GM12875 (cell line): ENCODE measurements at regions not wholly inside any gene's neighbourhood (a gene's known extent, or its start where the extent isn't known, plus 50 kb on each side); places are given as distances from the start of the nearest gene placed in this dataset.

Experiments
- H3K4me3 ChIP-seq: one replicate; pipeline ENCODE4 v1.5.1; 2011; ENCODE audit warnings: low read depth, low read length, control low read depth
- TF ChIP-seq, protein P1 (sequence below): IDR thresholded peaks from 2 replicates; pipeline ENCODE4 v1.5.1; 2011; ENCODE audit warnings: low read depth, mild to moderate bottlenecking, control low read depth, inconsistent platforms, low read length, moderate library complexity, borderline replicate concordance; ENCODE audit not compliant: insufficient read depth

DNA sequence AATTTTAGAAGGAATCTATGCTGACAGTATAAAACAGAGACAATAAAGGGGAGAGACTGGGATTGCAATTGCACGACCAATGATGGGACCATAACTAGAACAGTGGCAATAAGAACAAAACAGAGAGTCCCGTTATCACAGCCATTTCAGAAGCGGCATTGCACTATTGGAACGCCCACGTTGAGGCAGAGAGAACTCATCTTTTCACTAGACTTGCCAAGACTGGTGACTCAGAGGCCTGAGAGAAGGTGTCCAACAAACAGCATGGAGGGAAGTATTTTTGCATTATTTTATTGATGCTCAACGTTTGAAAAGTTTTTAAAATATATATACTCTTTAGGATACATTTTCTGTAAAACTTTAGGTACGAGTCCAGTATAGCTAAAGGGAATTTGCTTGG, 737.7 kb downstream of the TLE1 start:
- TF ChIP-seq, protein P1, sequence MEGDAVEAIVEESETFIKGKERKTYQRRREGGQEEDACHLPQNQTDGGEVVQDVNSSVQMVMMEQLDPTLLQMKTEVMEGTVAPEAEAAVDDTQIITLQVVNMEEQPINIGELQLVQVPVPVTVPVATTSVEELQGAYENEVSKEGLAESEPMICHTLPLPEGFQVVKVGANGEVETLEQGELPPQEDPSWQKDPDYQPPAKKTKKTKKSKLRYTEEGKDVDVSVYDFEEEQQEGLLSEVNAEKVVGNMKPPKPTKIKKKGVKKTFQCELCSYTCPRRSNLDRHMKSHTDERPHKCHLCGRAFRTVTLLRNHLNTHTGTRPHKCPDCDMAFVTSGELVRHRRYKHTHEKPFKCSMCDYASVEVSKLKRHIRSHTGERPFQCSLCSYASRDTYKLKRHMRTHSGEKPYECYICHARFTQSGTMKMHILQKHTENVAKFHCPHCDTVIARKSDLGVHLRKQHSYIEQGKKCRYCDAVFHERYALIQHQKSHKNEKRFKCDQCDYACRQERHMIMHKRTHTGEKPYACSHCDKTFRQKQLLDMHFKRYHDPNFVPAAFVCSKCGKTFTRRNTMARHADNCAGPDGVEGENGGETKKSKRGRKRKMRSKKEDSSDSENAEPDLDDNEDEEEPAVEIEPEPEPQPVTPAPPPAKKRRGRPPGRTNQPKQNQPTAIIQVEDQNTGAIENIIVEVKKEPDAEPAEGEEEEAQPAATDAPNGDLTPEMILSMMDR, result no peak
- H3K4me3 ChIP-seq, result no peak overlapping the region

DNA sequence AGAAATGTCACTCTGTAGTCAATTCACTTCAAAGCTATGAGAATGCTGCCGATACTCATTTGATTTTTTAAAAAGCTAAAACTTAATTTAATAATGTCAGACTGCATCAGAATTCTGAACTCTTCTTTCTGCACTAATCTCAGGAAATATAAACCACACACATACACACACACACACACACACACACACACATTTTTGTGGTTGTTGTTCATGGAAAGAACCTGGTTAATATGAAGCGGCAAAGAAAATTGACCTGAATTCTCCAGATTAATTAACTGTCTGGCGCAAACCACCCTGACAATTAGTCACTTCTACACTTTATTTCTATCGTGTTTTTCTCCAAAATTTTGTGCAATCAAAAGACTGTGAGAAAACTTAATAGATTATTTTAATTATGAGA, 740.5 kb downstream of the TLE1 start:
- TF ChIP-seq, protein P1, result no peak
- no peak overlapping the region for H3K4me3 ChIP-seq

DNA sequence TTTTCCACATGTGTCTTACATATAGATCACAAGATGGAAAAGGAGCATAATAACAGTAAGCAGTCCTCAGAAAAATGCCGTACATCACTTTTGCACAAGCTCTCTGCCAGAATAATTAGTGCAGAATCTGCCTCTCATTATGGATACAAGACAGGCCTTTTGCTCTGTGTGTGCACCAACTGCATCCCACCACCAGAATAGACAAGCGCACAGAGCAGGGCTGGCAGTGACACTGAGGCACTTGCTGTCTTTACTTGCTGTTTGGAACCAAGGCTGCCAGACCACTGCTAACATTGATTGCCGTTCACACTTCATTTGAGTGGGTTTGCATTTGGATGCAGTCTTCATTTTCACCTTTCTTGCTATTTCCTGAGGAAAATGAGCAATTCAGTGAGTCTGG, 741.3 kb downstream of the TLE1 start:
- TF ChIP-seq, protein P1, result no peak
- no peak overlapping the region for H3K4me3 ChIP-seq

DNA sequence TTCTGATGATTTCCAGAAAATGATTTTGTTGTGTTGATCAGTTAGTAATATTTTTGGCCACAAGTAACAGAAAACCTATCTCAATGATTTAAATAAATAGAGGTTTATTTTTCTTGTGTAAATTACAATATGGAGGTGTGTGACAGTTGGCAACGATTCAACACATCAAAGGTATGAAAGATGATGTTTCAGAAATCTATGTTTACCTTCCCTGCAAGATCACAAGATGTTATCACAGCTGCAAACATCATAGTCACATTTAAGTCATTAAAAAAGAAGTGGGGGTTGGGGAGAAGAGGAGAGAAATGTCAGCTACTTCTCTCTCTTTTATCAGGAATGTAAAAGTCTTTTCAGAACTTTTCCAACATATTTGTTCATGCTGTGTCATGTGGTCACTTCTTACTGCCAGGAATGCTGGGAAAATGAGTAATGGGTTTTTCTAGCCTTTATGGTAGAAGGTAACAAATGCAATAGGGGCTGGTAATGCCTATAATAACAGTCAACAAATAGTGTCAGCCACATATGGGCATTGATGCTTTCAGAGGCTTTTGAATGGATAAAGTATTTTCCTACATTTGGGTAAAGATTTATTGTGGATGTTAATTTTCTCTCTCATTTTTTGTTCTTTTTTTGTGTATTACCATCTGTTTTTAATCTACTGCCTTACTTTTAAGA, 742.7 kb downstream of the TLE1 start:
- no peak overlapping the region for H3K4me3 ChIP-seq
- TF ChIP-seq, protein P1, result no peak

DNA sequence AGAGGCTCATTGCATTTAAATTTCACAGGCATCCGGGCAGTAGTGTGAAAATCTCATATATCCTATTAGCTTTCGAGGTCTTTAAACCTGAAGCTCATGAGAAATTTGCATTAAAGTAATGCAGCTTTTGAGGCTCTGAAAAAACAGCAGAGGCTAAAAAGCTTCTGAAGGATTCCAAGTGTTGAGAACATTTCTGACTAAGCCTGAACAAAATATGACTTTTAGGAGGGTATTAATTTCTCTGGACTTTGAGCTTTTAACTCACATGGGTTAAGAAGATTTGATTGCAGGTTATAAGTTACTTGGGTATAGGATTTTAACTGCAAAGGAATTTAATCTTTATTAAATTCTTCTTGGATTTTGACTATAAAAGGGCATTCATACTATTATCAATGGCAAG, 743.9 kb downstream of the TLE1 start:
- TF ChIP-seq, protein P1, result no peak
- H3K4me3 ChIP-seq, result no peak overlapping the region

DNA sequence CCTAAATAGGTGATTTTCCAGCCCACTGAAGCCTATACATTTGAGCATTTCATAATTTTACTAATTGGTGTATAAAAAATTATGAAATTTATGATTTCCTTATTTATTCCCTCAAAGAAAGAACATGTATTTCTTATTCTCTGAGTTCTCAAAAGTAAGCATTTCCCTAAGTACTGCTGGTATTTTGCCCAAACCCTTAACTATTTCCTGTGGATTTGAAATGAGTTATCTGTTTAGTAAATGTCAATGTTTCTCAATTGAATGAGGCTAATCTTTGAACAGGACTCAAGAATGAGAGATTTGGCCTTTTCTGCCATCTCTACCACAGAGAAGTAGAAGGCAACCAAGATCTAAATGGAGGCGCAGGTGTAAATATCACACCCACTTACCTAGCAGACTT, 751.7 kb downstream of the TLE1 start:
- H3K4me3 ChIP-seq, result no peak overlapping the region
- TF ChIP-seq, protein P1, result no peak

DNA sequence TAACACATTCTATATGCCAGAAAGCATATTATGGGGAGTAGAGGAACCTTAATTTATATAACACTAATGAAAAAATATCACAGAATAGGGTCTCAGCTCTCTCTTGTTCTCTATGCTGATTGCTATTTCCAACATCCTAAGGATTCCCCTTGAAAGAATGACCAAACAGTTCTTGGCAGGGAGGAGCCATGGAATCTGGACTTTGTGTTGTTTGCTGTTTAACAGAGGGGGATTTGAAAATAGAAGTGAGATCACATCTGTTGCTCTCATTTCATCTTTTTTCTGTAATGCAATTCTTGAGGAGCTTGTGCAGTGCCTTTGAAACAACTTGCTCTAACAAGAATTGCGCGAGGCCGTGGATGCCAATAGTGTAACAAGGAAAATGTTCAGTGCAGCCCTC, 755.3 kb downstream of the TLE1 start:
- TF ChIP-seq, protein P1, result no peak
- no peak overlapping the region for H3K4me3 ChIP-seq
